GM10248 (cell line): ENCODE measurements at regions not wholly inside any gene's neighbourhood (a gene's known extent, or its start where the extent isn't known, plus 50 kb on each side); places are given as distances from the start of the nearest gene placed in this dataset.

Experiments used
- CTCF ChIA-PET: fragments of 300-600 bp; sonication (Branson Sonifier 250); formaldehyde crosslinking; extraction: SDS; loops from one replicate; lab custom pipeline; 2021; ENCODE audit warnings: antibody characterized with exemption; lab: Yijun Ruan, JAX
- POLR2A ChIA-PET: fragments of 350-650 bp; sonication (Branson Sonifier 250); formaldehyde crosslinking; extraction: SDS; loops from one replicate; lab custom pipeline; 2020; ENCODE audit warnings: antibody characterized with exemption; lab: Yijun Ruan, JAX
- DNase-seq: peaks from one replicate; pipeline ENCODE4 v3.0.0; 2012; ENCODE audit errors: extremely low spot score
- CTCF ChIP-seq: IDR thresholded peaks from 2 replicates; pipeline ENCODE4 v1.5.1; 2012; ENCODE audit warnings: mild to moderate bottlenecking, low read depth; ENCODE audit errors: extremely low read depth, missing control alignments, control extremely low read depth

GRCh38 chr6:105807905-105808304 lies 278.2 kb upstream of the PRDM1 start:
- no peak for TF ChIP-seq CTCF
- ChIA-PET POLR2A (no interaction called here), CTCF (no interaction called here)

GRCh38 chr6:105806486-105806920 lies 279.6 kb upstream of the PRDM1 start:
- TF ChIP-seq CTCF = no peak
- ChIA-PET CTCF (no interaction called here), POLR2A (no interaction called here)
- DNase-seq = no peak

More at GRCh38 chr6:105807905-105808304, 278.2 kb upstream of the PRDM1 start:
- DNase-seq = no peak

GRCh38 chr6:105805501-105806023 lies 280.6 kb upstream of the PRDM1 start:
- no peak for DNase-seq
- POLR2A ChIA-PET = no interaction called here
- TF ChIP-seq CTCF = no peak
- CTCF ChIA-PET = no interaction called here

- TF ChIP-seq CTCF = no peak
- ChIA-PET CTCF (no interaction called here), POLR2A (no interaction called here)
- DNase-seq = no peak
Measured at GRCh38 chr6:105804424-105804823, 281.7 kb upstream of the PRDM1 start.

GRCh38 chr6:105804000-105804399 lies 282.1 kb upstream of the PRDM1 start:
- CTCF ChIA-PET = interaction anchor here (1.1 kb wide), 1 partner anchor 9 kb away, joined by 3 read pairs; no protein-coding TSS in a partner anchor
- TF ChIP-seq CTCF = no peak
- POLR2A ChIA-PET = no interaction called here
- no peak for DNase-seq

GRCh38 chr6:105803442-105803841 lies 282.7 kb upstream of the PRDM1 start:
- CTCF ChIA-PET = interaction anchor here (1.1 to 1.3 kb wide), 2 partner anchors 8 to 11 kb away, joined by 3 read pairs; no protein-coding TSS in a partner anchor
- POLR2A ChIA-PET = no interaction called here
- no peak for DNase-seq
- no peak for TF ChIP-seq CTCF
